Heart left ventricle (tissue), 16 donors: ENCODE measurements at regions not wholly inside any gene's neighbourhood (a gene's known extent, or its start where the extent isn't known, plus 50 kb on each side); places are given as distances from the start of the nearest gene placed in this dataset.

Experiments
- ATAC-seq, 4 donors: fragments of 200-7000 bp; cut with Tn5 transposase; one replicate each; pipeline ENCODE4 v1.9.1; 2020 to 2022; ENCODE audit warnings: moderate library complexity in 4 of 4, mild to moderate bottlenecking in 3 of 4, moderate number of reproducible peaks in 1 of 4
- DNase-seq, 5 donors: peaks; one replicate each; pipeline ENCODE4 v3.0.0-alpha.2; 2020
- H3K27ac ChIP-seq, 12 donors: fragments of 200-600 bp; sonication (generic) in 4 of 12; one replicate each; pipeline versions ENCODE4 v1.5.0 to v1.8.0; 2016 to 2022; ENCODE audit warnings: mild to moderate bottlenecking in 2 of 12
- H3K27me3 ChIP-seq, 9 donors: fragments of 200-600 bp; sonication (generic) in 2 of 9; one replicate each; pipeline versions ENCODE4 v1.5.1 to v1.8.0; 2016 to 2022; ENCODE audit warnings: mild to moderate bottlenecking in 3 of 9
- H3K36me3 ChIP-seq, 9 donors: fragments of 200-600 bp; sonication (generic) in 2 of 9; one replicate each; pipeline versions ENCODE4 v1.5.0 to v1.8.0; 2018 to 2022; ENCODE audit warnings: mild to moderate bottlenecking in 2 of 9
- H3K4me1 ChIP-seq, 12 donors: fragments of 200-600 bp; sonication (generic) in 4 of 12; one replicate each; pipeline versions ENCODE4 v1.5.0 to v1.8.0; 2016 to 2022; ENCODE audit warnings: mild to moderate bottlenecking in 3 of 12
- H3K4me3 ChIP-seq, 12 donors: fragments of 200-600 bp; sonication (generic) in 4 of 12; one replicate each; pipeline versions ENCODE4 v1.5.0 to v1.8.0; 2017 to 2022; ENCODE audit warnings: mild to moderate bottlenecking in 9 of 12, moderate library complexity in 4 of 12
- H3K9me3 ChIP-seq, 12 donors: fragments of 200-600 bp; sonication (generic) in 4 of 12; one replicate each; pipeline versions ENCODE4 v1.5.0 to v1.8.0; 2016 to 2022; ENCODE audit warnings: mild to moderate bottlenecking in 1 of 12
- POLR2A ChIP-seq, 2 donors: fragments of 450-650 bp; IDR thresholded peaks; one replicate each; pipeline ENCODE4 v1.6.1; 2017; ENCODE audit warnings: antibody characterized with exemption in 2 of 2, mild to moderate bottlenecking in 2 of 2, moderate library complexity in 2 of 2
- WGBS, 4 donors: extraction: QIAGEN DNeasy Blood & Tissue Kit in 2 of 4; methylation state at CpG; one replicate each; pipeline versions ENCODE4 v1.1.5 to v1.1.7; 2013 to 2018; 5-methylcytosine and 5-hydroxymethylcytosine counted together
- intact Hi-C, 10 donors: fragments of 100-400 bp; cut with DNase I; formaldehyde crosslinking; loops; one replicate each; pipeline versions ENCODE4 v1.11.1 to v1.14.2; 2022
- TF ChIP-seq, protein P1 (sequence below), 12 donors: fragments of 200-600 bp; sonication (generic) in 4 of 12; IDR thresholded peaks; one replicate each; pipeline versions ENCODE4 v1.5.0 to v1.8.0; 2018 to 2022; ENCODE audit warnings: antibody characterized with exemption in 12 of 12, mild to moderate bottlenecking in 5 of 12
- donor health status: ischemic (EF 13 %, LVEDD 7.1; RV severe dilation, severe dysfunction).
- donor health status: healthy with polysubstance abuse.
- donor health status: DM: no; HTN: yes; CAD: no.
- donor health status: DM: no; HTN: no; CAD: no.
- donor health status: ischemic (EF 25% LVEDD 6.9; RV normal size, moderate dysfunction).
- donor health status: ischemic (EF 25% LVEDD 5.7; RV mildly dilated, moderate dysfunction).
- donor health status: healthy.
- donor health status: DM: yes; HTN: yes; CAD: no.
- donor health status: ischemic (EF 35%, LVEDD 5.7; RV mildly dilated, moderate dysfunction).
- donor health status: nonischemic (EF 11% LVEDD 7.7; RV severe dilation, severe dysfunction).
- donor health status: DM: yes; HTN: yes; CAD: no.
- donor health status: PGD.
- donor health status: ischemic (EF 29% LVEDD 5.4; RV normal size, mild dysfunction).
- donor health status: nonischemic (EF 23%, LVEDD 6.1; RV moderate dilation, normal function).

GRCh38 chr12:31218203-31219025 is 107.5 kb downstream of the SINHCAF start:
- TF ChIP-seq POLR2A (IDR thresholded peaks at IDR 0.05) = no peak
- TF ChIP-seq, protein P1, sequence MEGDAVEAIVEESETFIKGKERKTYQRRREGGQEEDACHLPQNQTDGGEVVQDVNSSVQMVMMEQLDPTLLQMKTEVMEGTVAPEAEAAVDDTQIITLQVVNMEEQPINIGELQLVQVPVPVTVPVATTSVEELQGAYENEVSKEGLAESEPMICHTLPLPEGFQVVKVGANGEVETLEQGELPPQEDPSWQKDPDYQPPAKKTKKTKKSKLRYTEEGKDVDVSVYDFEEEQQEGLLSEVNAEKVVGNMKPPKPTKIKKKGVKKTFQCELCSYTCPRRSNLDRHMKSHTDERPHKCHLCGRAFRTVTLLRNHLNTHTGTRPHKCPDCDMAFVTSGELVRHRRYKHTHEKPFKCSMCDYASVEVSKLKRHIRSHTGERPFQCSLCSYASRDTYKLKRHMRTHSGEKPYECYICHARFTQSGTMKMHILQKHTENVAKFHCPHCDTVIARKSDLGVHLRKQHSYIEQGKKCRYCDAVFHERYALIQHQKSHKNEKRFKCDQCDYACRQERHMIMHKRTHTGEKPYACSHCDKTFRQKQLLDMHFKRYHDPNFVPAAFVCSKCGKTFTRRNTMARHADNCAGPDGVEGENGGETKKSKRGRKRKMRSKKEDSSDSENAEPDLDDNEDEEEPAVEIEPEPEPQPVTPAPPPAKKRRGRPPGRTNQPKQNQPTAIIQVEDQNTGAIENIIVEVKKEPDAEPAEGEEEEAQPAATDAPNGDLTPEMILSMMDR (IDR thresholded peaks at IDR 0.05) = no peak
- Histone ChIP-seq H3K9me3 (no peaks in the 10 kb centered on the region), H3K36me3 (no peaks in the 10 kb centered on the region), H3K27ac (no peak overlapping the region), H3K4me3 (no peak overlapping the region), H3K4me1 (peaks cover 0 to 6% (median 0%) of the 10 kb centered on the region in 12 donors), H3K27me3 (no peaks in the 10 kb centered on the region)
- 55 to 70% (median 62%) methylated on average over 9 of the region's 9 CpGs for WGBS, 4 donors
- intact Hi-C loops = no loop called here
- ATAC-seq (no peak), DNase-seq (no peak)

DNA sequence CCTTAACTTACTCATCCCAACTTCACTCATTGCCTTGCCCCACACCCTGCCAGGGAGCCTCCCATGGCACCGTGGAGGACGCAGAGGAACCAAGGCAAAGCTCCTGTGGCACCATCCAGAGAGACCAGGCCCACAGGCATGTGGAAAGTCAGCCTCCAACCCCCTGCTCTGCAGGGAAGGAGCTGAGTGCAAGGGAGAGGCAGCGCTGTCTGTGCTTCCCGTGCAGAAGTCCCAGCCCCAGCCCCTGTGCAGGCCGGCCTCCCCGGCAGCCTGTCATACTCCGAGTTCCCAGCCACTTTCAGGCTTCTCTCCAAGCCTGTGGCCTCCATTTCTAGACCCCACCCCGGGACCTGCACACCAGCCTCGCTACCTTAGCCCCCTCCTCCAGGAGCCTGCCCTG is 106.4 kb downstream of the SINHCAF start:
- DNase-seq = no peak
- H3K27me3 ChIP-seq = no peaks in the 10 kb centered on the region
- H3K27ac ChIP-seq = no peak overlapping the region
- intact Hi-C loops = no loop called here
- 86 to 90% (median 88%) methylated on average over 9 of the region's 9 CpGs for WGBS, 4 donors
- H3K36me3 ChIP-seq = no peaks in the 10 kb centered on the region
- no peak for ATAC-seq
- H3K4me1 ChIP-seq = peaks cover 0 to 6% (median 0%) of the 10 kb centered on the region in 12 donors
- H3K9me3 ChIP-seq = no peaks in the 10 kb centered on the region
- TF ChIP-seq POLR2A (IDR thresholded peaks at IDR 0.05) = no peak
- TF ChIP-seq, protein P1 (IDR thresholded peaks at IDR 0.05) = no peak
- no peak overlapping the region for H3K4me3 ChIP-seq

GRCh38 chr12:31220061-31220460 is 105.9 kb downstream of the SINHCAF start:
- no peak for TF ChIP-seq POLR2A (IDR thresholded peaks at IDR 0.05)
- TF ChIP-seq, protein P1 (IDR thresholded peaks at IDR 0.05) = no peak
- WGBS, 4 donors = 34 to 45% (median 40%) methylated on average over 7 of the region's 7 CpGs

DNA sequence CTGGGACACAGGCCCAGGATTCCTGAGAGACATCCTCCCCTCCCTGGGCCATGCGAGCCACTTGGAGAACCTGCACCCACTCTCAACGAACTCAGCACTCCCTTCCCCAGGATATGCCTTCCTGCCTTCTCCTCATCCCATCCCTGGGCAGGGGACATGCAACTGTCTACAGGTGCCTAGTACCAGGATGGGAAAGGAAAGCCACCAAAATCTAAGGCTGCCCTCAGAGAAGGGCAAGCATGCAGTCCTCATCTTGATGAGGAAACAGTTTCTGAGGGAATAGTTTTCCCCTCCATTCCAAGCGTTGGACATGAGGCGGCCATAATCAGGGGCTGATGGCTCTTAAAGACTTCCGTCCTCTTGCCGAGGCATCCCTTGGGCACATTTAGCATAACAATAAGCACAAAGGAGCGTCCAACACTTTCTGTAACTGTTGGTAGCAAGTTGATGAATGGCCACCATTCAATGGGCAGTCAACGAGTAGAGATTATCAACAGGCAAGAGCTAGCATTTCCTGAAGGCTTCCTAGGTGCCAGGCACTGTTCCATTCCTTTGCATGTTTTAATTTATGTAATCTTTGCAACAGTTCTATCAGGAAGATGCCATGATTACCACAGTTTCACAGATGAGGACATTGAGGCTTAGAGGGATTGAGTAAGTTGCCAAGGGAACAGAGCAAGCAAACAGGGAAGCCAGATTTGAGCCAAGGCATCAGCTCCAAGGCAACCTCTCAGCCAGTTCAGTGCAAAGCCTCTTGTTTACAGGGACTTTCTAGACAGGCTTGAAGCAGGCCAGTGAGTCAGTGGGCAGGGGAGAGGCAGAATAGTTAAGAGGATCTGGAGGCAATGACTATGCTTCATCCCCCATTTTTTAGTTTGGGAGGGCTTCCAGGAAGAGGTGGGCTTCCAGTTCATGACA is 105.1 kb downstream of the SINHCAF start:
- ATAC-seq (no peak), DNase-seq (no peak)
- Histone ChIP-seq H3K4me1 (peaks cover 0 to under 1% (median 0%) of the 10 kb centered on the region in 12 donors), H3K9me3 (no peaks in the 10 kb centered on the region), H3K4me3 (no peak overlapping the region), H3K36me3 (no peaks in the 10 kb centered on the region), H3K27ac (no peak overlapping the region), H3K27me3 (no peaks in the 10 kb centered on the region)
- no peak for TF ChIP-seq POLR2A (IDR thresholded peaks at IDR 0.05)
- TF ChIP-seq, protein P1 (IDR thresholded peaks at IDR 0.05) = no peak
- 73 to 91% (median 82%) methylated on average over 8 of the region's 8 CpGs for WGBS, 4 donors
- intact Hi-C loops = no loop called here

More at GRCh38 chr12:31220061-31220460, 105.9 kb downstream of the SINHCAF start:
- Histone ChIP-seq H3K4me3 (no peak overlapping the region), H3K27ac (no peak overlapping the region), H3K9me3 (no peaks in the 10 kb centered on the region), H3K36me3 (no peaks in the 10 kb centered on the region), H3K4me1 (peaks cover 0 to 6% (median 0%) of the 10 kb centered on the region in 12 donors), H3K27me3 (no peaks in the 10 kb centered on the region)
- peak in 1 of 5 donors; percentile 38 for DNase-seq
- intact Hi-C loops = no loop called here
- ATAC-seq = peak in 3 of 4 donors; percentile 49 to 70 (median 69)
